HepG2 (cell line): ENCODE measurements at regions not wholly inside any gene's neighbourhood (a gene's known extent, or its start where the extent isn't known, plus 50 kb on each side); places are given as distances from the start of the nearest gene placed in this dataset.

Experiments used
- FOSL1 ChIP-seq: sonication (generic); formaldehyde crosslinking; IDR thresholded peaks from 2 replicates; pipeline ENCODE4 v1.9.0; 2021; ENCODE audit warnings: missing genetic modification reagents, borderline replicate concordance
- KDM5A ChIP-seq: fragments of 200-600 bp; sonication (generic); IDR thresholded peaks from 2 replicates; pipeline ENCODE4 v1.7.0; 2018; ENCODE audit warnings: antibody characterized with exemption, mild to moderate bottlenecking, low read length, borderline replicate concordance
- KMT2B ChIP-seq: IDR thresholded peaks from 2 replicates; pipeline ENCODE4 v1.6.1; 2016; ENCODE audit warnings: missing genetic modification reagents, missing compliant biosample characterization
- TBP ChIP-seq: sonication (generic); formaldehyde crosslinking; IDR thresholded peaks from 2 replicates; pipeline ENCODE4 v1.5.0; 2020; ENCODE audit warnings: missing genetic modification reagents
- TOE1 ChIP-seq: sonication (generic); formaldehyde crosslinking; IDR thresholded peaks from 2 replicates; pipeline ENCODE4 v1.4.0; 2020; ENCODE audit warnings: mild to moderate bottlenecking, missing genetic modification reagents
- ZBTB7A ChIP-seq: sonication (generic); formaldehyde crosslinking; IDR thresholded peaks from 2 replicates; pipeline ENCODE4 v1.8.0; 2022; ENCODE audit warnings: mild to moderate bottlenecking, missing genetic modification reagents
- ZFY ChIP-seq: sonication (generic); formaldehyde crosslinking; IDR thresholded peaks from 2 replicates; pipeline ENCODE4 v1.4.0; 2020; ENCODE audit warnings: missing genetic modification reagents
- ZNF484 ChIP-seq: sonication (generic); formaldehyde crosslinking; IDR thresholded peaks from 2 replicates; pipeline ENCODE4 v1.5.1; 2020; ENCODE audit warnings: mild to moderate bottlenecking, low read depth, missing genetic modification reagents, borderline replicate concordance
- ZNF749 ChIP-seq: sonication (generic); formaldehyde crosslinking; IDR thresholded peaks from 2 replicates; pipeline ENCODE4 v1.8.0; 2022; ENCODE audit warnings: mild to moderate bottlenecking, missing genetic modification reagents, moderate library complexity, borderline replicate concordance
- ZNF792 ChIP-seq: IDR thresholded peaks from 2 replicates; pipeline ENCODE4 v1.6.1; 2016
- TF ChIP-seq, protein P1 (sequence below): sonication (generic); formaldehyde crosslinking; IDR thresholded peaks from one replicate; pipeline ENCODE4 v1.5.1; 2020; ENCODE audit warnings: mild to moderate bottlenecking, missing genetic modification reagents; ENCODE audit errors: not compliant biosample characterization
- TF ChIP-seq, protein P2 (sequence below): sonication (generic); formaldehyde crosslinking; conservative IDR thresholded peaks from 2 replicates; pipeline ENCODE4 v1.8.1; 2023; ENCODE audit warnings: missing genetic modification reagents
- TF ChIP-seq, protein P3 (sequence below): sonication (generic); formaldehyde crosslinking; IDR thresholded peaks from 2 replicates; pipeline ENCODE4 v1.4.0; 2020; ENCODE audit warnings: mild to moderate bottlenecking, missing genetic modification reagents
- TF ChIP-seq, protein P4 (sequence below): sonication (generic); formaldehyde crosslinking; IDR thresholded peaks from 2 replicates; pipeline ENCODE4 v1.4.0; 2020; ENCODE audit warnings: missing genetic modification reagents, borderline replicate concordance

DNA sequence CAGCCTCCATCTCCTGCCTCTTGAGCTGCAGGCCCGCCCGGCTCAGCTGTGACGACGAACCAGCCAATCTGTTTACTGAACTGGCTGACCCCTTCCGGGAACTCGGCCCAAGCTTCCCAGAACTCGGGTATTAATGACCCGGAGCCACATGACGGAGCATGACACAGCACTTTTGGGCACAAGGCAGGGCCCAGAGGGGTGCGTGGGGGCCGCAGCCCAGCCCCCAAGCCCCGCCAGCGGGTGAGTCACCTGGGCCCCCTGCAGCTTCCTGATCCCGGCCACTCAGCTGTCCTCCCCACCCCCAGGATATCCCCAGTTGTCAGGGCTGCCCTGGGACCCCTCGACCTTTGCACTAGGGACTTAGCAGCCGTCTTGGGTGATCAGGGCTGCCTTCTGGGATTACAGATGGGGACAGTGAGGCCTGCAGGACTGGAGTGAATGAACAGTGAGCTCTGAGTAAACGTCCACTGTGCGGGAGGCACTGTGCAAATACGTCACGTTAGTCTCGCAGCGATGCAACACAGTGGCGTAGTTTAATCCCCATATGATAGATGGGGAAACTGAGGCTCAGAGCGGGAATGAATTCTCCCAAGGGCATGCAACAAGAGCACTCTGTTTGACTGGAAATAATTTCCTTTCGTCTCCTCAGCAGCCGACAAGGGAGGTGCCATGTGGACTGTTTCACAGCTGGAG, 102.1 kb downstream of the CEBPB start (continued):
- TF ChIP-seq, protein P1, sequence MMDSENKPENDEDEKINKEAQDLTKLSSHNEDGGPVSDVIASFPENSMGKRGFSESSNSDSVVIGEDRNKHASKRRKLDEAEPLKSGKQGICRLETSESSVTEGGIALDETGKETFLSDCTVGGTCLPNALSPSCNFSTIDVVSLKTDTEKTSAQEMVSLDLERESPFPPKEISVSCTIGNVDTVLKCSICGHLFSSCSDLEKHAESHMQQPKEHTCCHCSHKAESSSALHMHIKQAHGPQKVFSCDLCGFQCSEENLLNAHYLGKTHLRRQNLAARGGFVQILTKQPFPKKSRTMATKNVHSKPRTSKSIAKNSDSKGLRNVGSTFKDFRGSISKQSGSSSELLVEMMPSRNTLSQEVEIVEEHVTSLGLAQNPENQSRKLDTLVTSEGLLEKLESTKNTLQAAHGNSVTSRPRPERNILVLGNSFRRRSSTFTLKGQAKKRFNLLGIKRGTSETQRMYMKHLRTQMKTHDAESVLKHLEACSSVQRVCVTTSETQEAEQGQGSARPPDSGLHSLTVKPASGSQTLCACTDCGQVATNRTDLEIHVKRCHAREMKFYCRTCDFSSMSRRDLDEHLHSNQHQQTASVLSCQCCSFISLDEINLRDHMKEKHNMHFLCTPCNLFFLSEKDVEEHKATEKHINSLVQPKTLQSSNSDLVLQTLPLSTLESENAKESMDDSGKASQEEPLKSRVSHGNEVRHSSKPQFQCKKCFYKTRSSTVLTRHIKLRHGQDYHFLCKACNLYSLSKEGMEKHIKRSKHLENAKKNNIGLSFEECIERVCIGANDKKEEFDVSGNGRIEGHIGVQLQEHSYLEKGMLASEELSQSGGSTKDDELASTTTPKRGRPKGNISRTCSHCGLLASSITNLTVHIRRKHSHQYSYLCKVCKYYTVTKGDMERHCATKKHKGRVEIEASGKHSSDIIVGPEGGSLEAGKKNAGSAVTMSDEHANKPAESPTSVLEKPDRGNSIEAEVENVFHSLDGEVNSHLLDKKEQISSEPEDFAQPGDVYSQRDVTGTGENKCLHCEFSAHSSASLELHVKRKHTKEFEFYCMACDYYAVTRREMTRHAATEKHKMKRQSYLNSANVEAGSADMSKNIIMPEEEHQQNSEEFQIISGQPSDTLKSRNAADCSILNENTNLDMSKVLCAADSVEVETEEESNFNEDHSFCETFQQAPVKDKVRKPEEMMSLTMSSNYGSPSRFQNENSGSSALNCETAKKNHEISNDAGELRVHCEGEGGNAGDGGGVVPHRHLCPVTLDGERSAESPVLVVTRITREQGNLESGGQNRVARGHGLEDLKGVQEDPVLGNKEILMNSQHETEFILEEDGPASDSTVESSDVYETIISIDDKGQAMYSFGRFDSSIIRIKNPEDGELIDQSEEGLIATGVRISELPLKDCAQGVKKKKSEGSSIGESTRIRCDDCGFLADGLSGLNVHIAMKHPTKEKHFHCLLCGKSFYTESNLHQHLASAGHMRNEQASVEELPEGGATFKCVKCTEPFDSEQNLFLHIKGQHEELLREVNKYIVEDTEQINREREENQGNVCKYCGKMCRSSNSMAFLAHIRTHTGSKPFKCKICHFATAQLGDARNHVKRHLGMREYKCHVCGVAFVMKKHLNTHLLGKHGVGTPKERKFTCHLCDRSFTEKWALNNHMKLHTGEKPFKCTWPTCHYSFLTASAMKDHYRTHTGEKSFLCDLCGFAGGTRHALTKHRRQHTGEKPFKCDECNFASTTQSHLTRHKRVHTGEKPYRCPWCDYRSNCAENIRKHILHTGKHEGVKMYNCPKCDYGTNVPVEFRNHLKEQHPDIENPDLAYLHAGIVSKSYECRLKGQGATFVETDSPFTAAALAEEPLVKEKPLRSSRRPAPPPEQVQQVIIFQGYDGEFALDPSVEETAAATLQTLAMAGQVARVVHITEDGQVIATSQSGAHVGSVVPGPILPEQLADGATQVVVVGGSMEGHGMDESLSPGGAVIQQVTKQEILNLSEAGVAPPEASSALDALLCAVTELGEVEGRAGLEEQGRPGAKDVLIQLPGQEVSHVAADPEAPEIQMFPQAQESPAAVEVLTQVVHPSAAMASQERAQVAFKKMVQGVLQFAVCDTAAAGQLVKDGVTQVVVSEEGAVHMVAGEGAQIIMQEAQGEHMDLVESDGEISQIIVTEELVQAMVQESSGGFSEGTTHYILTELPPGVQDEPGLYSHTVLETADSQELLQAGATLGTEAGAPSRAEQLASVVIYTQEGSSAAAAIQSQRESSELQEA = no peak
- TF ChIP-seq, protein P2, sequence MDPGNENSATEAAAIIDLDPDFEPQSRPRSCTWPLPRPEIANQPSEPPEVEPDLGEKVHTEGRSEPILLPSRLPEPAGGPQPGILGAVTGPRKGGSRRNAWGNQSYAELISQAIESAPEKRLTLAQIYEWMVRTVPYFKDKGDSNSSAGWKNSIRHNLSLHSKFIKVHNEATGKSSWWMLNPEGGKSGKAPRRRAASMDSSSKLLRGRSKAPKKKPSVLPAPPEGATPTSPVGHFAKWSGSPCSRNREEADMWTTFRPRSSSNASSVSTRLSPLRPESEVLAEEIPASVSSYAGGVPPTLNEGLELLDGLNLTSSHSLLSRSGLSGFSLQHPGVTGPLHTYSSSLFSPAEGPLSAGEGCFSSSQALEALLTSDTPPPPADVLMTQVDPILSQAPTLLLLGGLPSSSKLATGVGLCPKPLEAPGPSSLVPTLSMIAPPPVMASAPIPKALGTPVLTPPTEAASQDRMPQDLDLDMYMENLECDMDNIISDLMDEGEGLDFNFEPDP = 0 out of 2 replicates have a peak, but pooled peaks have one; percentile 92
- TF ChIP-seq TOE1 (no peak; the same call in 1 of the 2 replicates), KDM5A (no peak), TBP (CRISPR knock-in tag) (peak; percentile 95; the same call in 1 of the 2 replicates), KMT2B (CRISPR knock-in tag) (peak; percentile 84), ZFY (CRISPR knock-in tag) (peak; percentile 96), FOSL1 (CRISPR knock-in tag) (peak; percentile 98), ZBTB7A (CRISPR knock-in tag) (peak; percentile 99), ZNF792 (CRISPR knock-in tag) (peak; percentile 97; the same call in 1 of the 2 replicates), ZNF484 (CRISPR knock-in tag) (no peak), ZNF749 (CRISPR knock-in tag) (peak; percentile 94)
- TF ChIP-seq, protein P3, sequence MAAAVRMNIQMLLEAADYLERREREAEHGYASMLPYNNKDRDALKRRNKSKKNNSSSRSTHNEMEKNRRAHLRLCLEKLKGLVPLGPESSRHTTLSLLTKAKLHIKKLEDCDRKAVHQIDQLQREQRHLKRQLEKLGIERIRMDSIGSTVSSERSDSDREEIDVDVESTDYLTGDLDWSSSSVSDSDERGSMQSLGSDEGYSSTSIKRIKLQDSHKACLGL (CRISPR knock-in tag) = peak; percentile 50; the same call in 1 of the 2 replicates
- TF ChIP-seq, protein P4, sequence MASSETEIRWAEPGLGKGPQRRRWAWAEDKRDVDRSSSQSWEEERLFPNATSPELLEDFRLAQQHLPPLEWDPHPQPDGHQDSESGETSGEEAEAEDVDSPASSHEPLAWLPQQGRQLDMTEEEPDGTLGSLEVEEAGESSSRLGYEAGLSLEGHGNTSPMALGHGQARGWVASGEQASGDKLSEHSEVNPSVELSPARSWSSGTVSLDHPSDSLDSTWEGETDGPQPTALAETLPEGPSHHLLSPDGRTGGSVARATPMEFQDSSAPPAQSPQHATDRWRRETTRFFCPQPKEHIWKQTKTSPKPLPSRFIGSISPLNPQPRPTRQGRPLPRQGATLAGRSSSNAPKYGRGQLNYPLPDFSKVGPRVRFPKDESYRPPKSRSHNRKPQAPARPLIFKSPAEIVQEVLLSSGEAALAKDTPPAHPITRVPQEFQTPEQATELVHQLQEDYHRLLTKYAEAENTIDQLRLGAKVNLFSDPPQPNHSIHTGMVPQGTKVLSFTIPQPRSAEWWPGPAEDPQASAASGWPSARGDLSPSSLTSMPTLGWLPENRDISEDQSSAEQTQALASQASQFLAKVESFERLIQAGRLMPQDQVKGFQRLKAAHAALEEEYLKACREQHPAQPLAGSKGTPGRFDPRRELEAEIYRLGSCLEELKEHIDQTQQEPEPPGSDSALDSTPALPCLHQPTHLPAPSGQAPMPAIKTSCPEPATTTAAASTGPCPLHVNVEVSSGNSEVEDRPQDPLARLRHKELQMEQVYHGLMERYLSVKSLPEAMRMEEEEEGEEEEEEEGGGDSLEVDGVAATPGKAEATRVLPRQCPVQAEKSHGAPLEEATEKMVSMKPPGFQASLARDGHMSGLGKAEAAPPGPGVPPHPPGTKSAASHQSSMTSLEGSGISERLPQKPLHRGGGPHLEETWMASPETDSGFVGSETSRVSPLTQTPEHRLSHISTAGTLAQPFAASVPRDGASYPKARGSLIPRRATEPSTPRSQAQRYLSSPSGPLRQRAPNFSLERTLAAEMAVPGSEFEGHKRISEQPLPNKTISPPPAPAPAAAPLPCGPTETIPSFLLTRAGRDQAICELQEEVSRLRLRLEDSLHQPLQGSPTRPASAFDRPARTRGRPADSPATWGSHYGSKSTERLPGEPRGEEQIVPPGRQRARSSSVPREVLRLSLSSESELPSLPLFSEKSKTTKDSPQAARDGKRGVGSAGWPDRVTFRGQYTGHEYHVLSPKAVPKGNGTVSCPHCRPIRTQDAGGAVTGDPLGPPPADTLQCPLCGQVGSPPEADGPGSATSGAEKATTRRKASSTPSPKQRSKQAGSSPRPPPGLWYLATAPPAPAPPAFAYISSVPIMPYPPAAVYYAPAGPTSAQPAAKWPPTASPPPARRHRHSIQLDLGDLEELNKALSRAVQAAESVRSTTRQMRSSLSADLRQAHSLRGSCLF (CRISPR knock-in tag) = peak; percentile 70; the same call in 1 of the 2 replicates
